Amniotic stem cell (primary cell): ENCODE measurements at regions not wholly inside any gene's neighbourhood (a gene's known extent, or its start where the extent isn't known, plus 50 kb on each side); places are given as distances from the start of the nearest gene placed in this dataset.
"Not testable (repeated sequence)": the region's sequence is repeated elsewhere in the genome, so short reads cannot be mapped to it uniquely, and the experiment has no call there.

Source experiments
- DNase-seq: peaks from one replicate; lab custom pipeline; 2025; lab: John Stamatoyannopoulos, UW

GRCh38 chr10:93221171-93221496, 147.4 kb downstream of the CYP26A1 start:
- DNase-seq: no peak

- no peak for DNase-seq
These were observed 147.8 kb downstream of the CYP26A1 start for GRCh38 chr10:93221521-93221920.

- no peak for DNase-seq
These were observed 148.6 kb downstream of the CYP26A1 start for GRCh38 chr10:93222211-93222754.

- DNase-seq: no peak
These were observed 149.2 kb downstream of the CYP26A1 start for GRCh38 chr10:93222876-93223275.

GRCh38 chr10:93223336-93223735, 149.6 kb downstream of the CYP26A1 start:
- DNase-seq: no peak

GRCh38 chr10:93224005-93224779, 150.5 kb downstream of the CYP26A1 start:
- DNase-seq: no peak

GRCh38 chr10:93225938-93226337, 152.2 kb downstream of the CYP26A1 start:
- DNase-seq: no peak

- no peak for DNase-seq
These were observed 152.9 kb downstream of the CYP26A1 start for GRCh38 chr10:93226619-93227018.

- not testable (repeated sequence) for DNase-seq
These were observed 156.9 kb downstream of the CYP26A1 start for GRCh38 chr10:93230596-93230995.

GRCh38 chr10:93232159-93232558, 158.5 kb downstream of the CYP26A1 start:
- not testable (repeated sequence) for DNase-seq

- DNase-seq: not testable (repeated sequence)
These were observed 161.2 kb downstream of the CYP26A1 start for GRCh38 chr10:93234940-93235339.

GRCh38 chr10:93235686-93236085, 162.0 kb downstream of the CYP26A1 start:
- DNase-seq: no peak

GRCh38 chr10:93236393-93237040, 162.8 kb downstream of the CYP26A1 start:
- DNase-seq: no peak

- DNase-seq: no peak
These were observed 171.5 kb downstream of the CYP26A1 start for GRCh38 chr10:93245147-93245546.

- DNase-seq: no peak
These were observed 172.1 kb downstream of the CYP26A1 start for GRCh38 chr10:93245779-93246178.

- no peak for DNase-seq
These were observed 175.0 kb downstream of the CYP26A1 start for GRCh38 chr10:93248583-93249227.

GRCh38 chr10:93250010-93250409, 176.3 kb downstream of the CYP26A1 start:
- DNase-seq: no peak

- no peak for DNase-seq
These were observed 180.6 kb downstream of the CYP26A1 start for GRCh38 chr10:93254180-93254853.

GRCh38 chr10:93255546-93255945, 181.9 kb downstream of the CYP26A1 start:
- DNase-seq: no peak
